ENCODE measurements at regions not wholly inside any gene's neighbourhood (a gene's known extent, or its start where the extent isn't known, plus 50 kb on each side); places are given as distances from the start of the nearest gene placed in this dataset.

DNA sequence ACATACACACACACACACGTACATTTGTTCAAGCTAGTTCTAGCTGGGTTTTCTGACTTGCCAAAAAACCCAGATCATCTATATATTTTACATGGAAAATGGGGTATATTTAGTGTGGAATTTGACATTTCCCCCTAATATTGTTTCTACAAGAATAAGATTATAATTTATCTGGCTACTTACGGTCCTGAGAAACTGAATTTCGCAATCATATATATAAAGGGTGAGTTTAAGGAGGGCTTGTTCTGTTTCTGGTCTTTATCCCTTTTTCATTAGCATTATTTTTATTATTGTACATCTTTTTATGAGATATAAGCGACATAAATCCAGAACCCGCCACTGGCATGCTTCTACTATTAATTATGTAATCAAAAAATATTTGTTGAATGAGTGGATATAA lies 528.9 kb downstream of the TMX3 start:
- DNase-seq, result no peak
- H3K27me3 ChIP-seq (ENCODE audit: low read depth), result no peaks in the 10 kb centered on the region

DNA sequence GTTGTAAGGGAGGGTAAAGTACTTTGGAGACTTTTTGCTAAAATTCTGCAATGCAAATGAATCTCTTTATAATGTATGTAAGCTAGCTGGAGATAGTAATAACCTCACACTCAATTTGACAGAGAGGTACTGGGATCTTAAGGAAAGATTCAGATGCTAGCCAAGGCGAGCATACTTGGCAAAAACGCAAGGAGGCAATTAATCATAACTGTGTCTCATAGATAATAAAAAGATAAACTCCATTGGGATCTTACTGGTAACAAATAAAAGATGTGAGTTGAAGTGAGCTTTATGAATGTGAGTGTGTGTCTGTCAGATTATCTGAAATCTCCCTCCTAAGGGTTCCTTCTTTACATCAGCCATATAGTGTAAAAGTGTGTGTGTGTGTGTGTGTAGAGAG lies 533.0 kb downstream of the TMX3 start:
- TF ChIP-seq, protein P1, sequence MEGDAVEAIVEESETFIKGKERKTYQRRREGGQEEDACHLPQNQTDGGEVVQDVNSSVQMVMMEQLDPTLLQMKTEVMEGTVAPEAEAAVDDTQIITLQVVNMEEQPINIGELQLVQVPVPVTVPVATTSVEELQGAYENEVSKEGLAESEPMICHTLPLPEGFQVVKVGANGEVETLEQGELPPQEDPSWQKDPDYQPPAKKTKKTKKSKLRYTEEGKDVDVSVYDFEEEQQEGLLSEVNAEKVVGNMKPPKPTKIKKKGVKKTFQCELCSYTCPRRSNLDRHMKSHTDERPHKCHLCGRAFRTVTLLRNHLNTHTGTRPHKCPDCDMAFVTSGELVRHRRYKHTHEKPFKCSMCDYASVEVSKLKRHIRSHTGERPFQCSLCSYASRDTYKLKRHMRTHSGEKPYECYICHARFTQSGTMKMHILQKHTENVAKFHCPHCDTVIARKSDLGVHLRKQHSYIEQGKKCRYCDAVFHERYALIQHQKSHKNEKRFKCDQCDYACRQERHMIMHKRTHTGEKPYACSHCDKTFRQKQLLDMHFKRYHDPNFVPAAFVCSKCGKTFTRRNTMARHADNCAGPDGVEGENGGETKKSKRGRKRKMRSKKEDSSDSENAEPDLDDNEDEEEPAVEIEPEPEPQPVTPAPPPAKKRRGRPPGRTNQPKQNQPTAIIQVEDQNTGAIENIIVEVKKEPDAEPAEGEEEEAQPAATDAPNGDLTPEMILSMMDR (IDR thresholded peaks at IDR 0.05; ENCODE audit: borderline replicate concordance), result no peak
- Histone ChIP-seq H3K4me3 (no peak overlapping the region), H3K36me3 (no peaks in the 10 kb centered on the region), H3K27ac (replicated peaks) (no peak overlapping the region), H3K4me1 (no peaks in the 10 kb centered on the region), H3K9me3 (replicated peaks) (no peaks in the 10 kb centered on the region), H3K27me3 (ENCODE audit: low read depth) (no peaks in the 10 kb centered on the region)
- DNase-seq, result no peak
- intact Hi-C loops (cut with micrococcal nuclease), result no loop called here

More for the DNA sequence above, 528.9 kb downstream of the TMX3 start:
- Histone ChIP-seq H3K27ac (replicated peaks) (no peak overlapping the region), H3K4me1 (no peaks in the 10 kb centered on the region), H3K4me3 (no peak overlapping the region), H3K36me3 (no peaks in the 10 kb centered on the region), H3K9me3 (replicated peaks) (no peaks in the 10 kb centered on the region)
- TF ChIP-seq, protein P1 (IDR thresholded peaks at IDR 0.05; ENCODE audit: borderline replicate concordance), result no peak
- intact Hi-C loops (cut with micrococcal nuclease), result no loop called here

DNA sequence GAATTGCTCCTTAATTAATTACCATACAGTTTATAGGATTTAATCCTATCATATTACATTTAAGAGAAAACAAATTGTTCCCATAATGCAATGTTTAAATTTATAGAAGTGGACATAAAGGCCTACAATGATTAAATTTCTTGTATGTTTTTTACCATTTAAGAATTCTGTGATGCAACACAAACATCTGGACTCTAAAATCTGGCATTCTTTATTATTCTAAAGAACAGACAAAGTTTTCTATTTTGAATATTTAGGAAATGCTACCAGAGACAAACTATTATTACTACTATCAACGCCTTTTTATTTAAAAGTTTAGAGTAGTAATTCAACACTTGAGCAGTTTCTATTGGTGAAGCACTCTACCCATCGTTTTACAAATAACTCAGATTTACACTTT lies 535.1 kb downstream of the TMX3 start:
- H3K36me3 ChIP-seq, result no peaks in the 10 kb centered on the region
- H3K4me1 ChIP-seq, result no peaks in the 10 kb centered on the region
- no peaks in the 10 kb centered on the region for H3K27me3 ChIP-seq (ENCODE audit: low read depth)
- no peak overlapping the region for H3K27ac ChIP-seq (replicated peaks)
- no peak overlapping the region for H3K4me3 ChIP-seq
- TF ChIP-seq, protein P1 (IDR thresholded peaks at IDR 0.05; ENCODE audit: borderline replicate concordance), result no peak
- H3K9me3 ChIP-seq (replicated peaks), result peaks cover 4% of the 10 kb centered on the region
- no peak for DNase-seq
- intact Hi-C loops (cut with micrococcal nuclease), result no loop called here

DNA sequence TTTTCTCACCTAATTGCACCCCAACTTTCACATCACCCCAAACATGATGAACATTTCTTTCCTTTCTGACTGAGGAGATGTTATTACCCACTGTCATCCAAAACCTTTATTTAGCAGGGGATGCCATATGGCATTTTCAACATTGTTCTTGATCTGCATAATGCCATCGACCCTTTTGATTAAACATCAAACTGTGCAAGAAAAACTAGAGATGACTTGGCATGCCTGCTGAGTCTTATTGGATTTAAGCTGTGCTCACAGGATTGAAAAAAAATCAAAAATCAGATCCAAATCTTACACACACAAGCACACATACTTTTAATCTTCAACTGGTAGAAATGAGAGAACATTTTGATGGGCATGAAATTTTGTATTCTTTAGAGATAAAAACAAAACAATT lies 536.0 kb downstream of the TMX3 start:
- no peak overlapping the region for H3K4me3 ChIP-seq
- intact Hi-C loops (cut with micrococcal nuclease), result no loop called here
- DNase-seq, result no peak
- TF ChIP-seq, protein P1 (IDR thresholded peaks at IDR 0.05; ENCODE audit: borderline replicate concordance), result no peak
- no peaks in the 10 kb centered on the region for H3K36me3 ChIP-seq
- no peaks in the 10 kb centered on the region for H3K27me3 ChIP-seq (ENCODE audit: low read depth)
- H3K27ac ChIP-seq (replicated peaks), result no peak overlapping the region
- H3K9me3 ChIP-seq (replicated peaks), result peaks cover 9% of the 10 kb centered on the region
- no peaks in the 10 kb centered on the region for H3K4me1 ChIP-seq

DNA sequence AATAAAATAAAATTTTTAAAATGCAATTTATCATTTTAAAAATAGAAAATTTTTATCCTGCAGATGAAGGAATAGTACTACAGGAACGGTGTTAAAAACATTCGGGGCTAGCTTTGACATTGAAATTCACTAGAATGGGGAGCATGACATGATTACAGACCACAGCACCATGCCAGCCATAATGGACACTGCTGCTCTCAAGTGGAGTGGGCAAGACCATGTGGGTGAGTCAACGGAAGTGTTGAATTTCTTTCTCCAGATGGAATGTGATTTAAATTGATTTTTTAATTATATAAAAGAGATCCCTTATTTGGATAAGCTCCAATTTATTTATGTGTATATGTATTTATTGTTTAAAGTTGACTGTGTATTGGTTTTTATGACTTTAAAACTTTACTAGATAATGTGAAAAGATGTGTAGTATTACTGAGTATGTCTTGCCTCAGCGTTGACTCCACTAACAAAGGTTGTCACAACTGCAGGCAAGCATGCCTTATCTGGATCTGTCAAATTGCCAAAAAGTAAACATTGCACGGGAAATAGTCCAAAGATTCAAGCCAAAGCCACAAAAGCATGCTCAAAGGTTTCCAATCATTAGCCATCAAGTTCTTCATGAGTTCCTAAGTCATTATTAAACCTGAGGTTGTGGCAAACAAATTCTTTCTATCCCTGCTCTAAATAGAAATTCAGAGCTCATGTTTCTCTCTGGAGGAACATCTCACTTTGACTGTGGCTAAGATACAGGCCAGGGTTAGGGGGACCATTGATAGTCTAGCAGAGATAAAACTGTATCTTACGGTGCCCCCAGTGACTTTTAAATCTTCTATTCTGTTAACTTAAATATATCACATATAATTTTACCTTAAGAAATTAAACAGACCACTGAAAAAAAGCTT lies 536.9 kb downstream of the TMX3 start:
- Histone ChIP-seq H3K27me3 (ENCODE audit: low read depth) (no peaks in the 10 kb centered on the region), H3K36me3 (no peaks in the 10 kb centered on the region), H3K4me1 (no peaks in the 10 kb centered on the region), H3K4me3 (no peak overlapping the region), H3K27ac (replicated peaks) (no peak overlapping the region), H3K9me3 (replicated peaks) (peaks cover 9% of the 10 kb centered on the region)
- TF ChIP-seq, protein P1 (IDR thresholded peaks at IDR 0.05; ENCODE audit: borderline replicate concordance), result no peak
- no peak for DNase-seq
- intact Hi-C loops (cut with micrococcal nuclease), result no loop called here
